Stomach (tissue), 8 donors: ENCODE measurements at regions not wholly inside any gene's neighbourhood (a gene's known extent, or its start where the extent isn't known, plus 50 kb on each side); places are given as distances from the start of the nearest gene placed in this dataset.

Experiments
- DNase-seq, 2 donors: peaks; one replicate each; pipeline versions ENCODE4 v3.0.0 to v3.0.0-alpha.2; 2013 to 2019
- H3K27ac ChIP-seq, 5 donors: fragments of 200-600 bp in 4 of 5; sonication (generic) in 4 of 5; one replicate each; pipeline ENCODE4 v1.5.1; 2013 to 2019; ENCODE audit warnings: mild to moderate bottlenecking in 1 of 5, moderate library complexity in 1 of 5
- H3K27me3 ChIP-seq, 3 donors: fragments of 200-600 bp; sonication (generic); one replicate each; pipeline ENCODE4 v1.5.1; 2017 to 2019; ENCODE audit warnings: mixed run types in 1 of 3
- H3K36me3 ChIP-seq, 4 donors: fragments of 200-600 bp; sonication (generic); 1 replicate in 3 of 4; 2 replicates in 1 of 4; pipeline ENCODE4 v1.5.1; 2016 to 2019
- H3K4me1 ChIP-seq, 4 donors: fragments of 200-600 bp; sonication (generic); one replicate each; pipeline ENCODE4 v1.5.1; 2016 to 2019
- H3K4me3 ChIP-seq, 4 donors: fragments of 200-600 bp; sonication (generic) in 3 of 4; one replicate each; pipeline ENCODE4 v1.5.1; 2016 to 2019; ENCODE audit warnings: mild to moderate bottlenecking in 1 of 4
- H3K9me3 ChIP-seq, 4 donors: fragments of 200-600 bp; sonication (generic); one replicate each; pipeline ENCODE4 v1.5.1; 2016 to 2019
- EP300 ChIP-seq: sonication (generic); formaldehyde crosslinking; IDR thresholded peaks from one replicate; pipeline ENCODE4 v1.6.1; 2017; ENCODE audit warnings: antibody characterized with exemption
- POLR2A ChIP-seq, 4 donors: fragments of 450-650 bp; IDR thresholded peaks; one replicate each; pipeline ENCODE4 v1.6.1; 2016; ENCODE audit warnings: antibody characterized with exemption in 4 of 4, control low read depth in 2 of 4, mild to moderate bottlenecking in 1 of 4, moderate library complexity in 1 of 4
- POLR2AphosphoS5 ChIP-seq, 3 donors: sonication (generic); formaldehyde crosslinking; IDR thresholded peaks; one replicate each; pipeline ENCODE4 v1.6.1; 2016; ENCODE audit warnings: antibody characterized with exemption in 3 of 3
- WGBS, 5 donors: extraction: QIAGEN DNeasy Blood & Tissue Kit in 3 of 5; methylation state at CpG; one replicate each; pipeline versions ENCODE4 v1.1.5 to v1.1.7; 2013 to 2018; 5-methylcytosine and 5-hydroxymethylcytosine counted together
- intact Hi-C: fragments of 100-400 bp; cut with DNase I; formaldehyde crosslinking; loops from one replicate; pipeline ENCODE4 v1.15.1; 2023; ENCODE audit warnings: low total_unique reads
- TF ChIP-seq, protein P1 (sequence below), 7 experiments: fragments of 450-650 bp in 4 of 7; fragments of 200-600 bp in 3 of 7; sonication (generic) in 3 of 7; IDR thresholded peaks; one replicate each; pipeline ENCODE4 v1.5.1; 2016 to 2019; ENCODE audit warnings: antibody characterized with exemption in 7 of 7, control low read depth in 2 of 7, mild to moderate bottlenecking in 1 of 7
- donor health status: healthy with polysubstance abuse.
- donor health status: Bipolar disorder and iron deficiency.
- donor health status: healthy.

DNA sequence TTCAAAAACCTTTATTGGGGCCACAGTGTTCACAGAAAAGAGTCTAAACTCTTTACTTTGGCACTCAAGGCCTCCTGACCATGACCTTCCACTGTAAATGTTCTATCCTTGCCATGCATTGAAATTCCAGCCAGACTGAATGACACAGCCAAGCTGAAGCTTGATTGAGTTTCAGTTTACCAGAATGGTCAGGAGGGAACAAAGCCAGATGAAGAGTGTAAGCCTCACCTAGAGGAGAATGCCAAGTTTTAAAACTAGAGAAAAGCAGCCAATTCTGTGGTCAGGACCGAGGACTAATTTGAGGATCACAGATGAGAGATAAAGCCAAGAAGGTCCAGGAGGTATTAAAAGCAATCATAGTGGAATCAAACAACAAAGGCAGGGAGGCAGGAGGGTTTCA, 215.3 kb downstream of the KCNA4 start:
- H3K36me3 ChIP-seq = no peaks in the 10 kb centered on the region
- TF ChIP-seq, protein P1, sequence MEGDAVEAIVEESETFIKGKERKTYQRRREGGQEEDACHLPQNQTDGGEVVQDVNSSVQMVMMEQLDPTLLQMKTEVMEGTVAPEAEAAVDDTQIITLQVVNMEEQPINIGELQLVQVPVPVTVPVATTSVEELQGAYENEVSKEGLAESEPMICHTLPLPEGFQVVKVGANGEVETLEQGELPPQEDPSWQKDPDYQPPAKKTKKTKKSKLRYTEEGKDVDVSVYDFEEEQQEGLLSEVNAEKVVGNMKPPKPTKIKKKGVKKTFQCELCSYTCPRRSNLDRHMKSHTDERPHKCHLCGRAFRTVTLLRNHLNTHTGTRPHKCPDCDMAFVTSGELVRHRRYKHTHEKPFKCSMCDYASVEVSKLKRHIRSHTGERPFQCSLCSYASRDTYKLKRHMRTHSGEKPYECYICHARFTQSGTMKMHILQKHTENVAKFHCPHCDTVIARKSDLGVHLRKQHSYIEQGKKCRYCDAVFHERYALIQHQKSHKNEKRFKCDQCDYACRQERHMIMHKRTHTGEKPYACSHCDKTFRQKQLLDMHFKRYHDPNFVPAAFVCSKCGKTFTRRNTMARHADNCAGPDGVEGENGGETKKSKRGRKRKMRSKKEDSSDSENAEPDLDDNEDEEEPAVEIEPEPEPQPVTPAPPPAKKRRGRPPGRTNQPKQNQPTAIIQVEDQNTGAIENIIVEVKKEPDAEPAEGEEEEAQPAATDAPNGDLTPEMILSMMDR (IDR thresholded peaks at IDR 0.05) = no peak
- TF ChIP-seq POLR2A (IDR thresholded peaks at IDR 0.05) (no peak), EP300 (no peak), POLR2AphosphoS5 (IDR thresholded peaks at IDR 0.05) (no peak)
- intact Hi-C loops = no loop called here
- no peak overlapping the region for H3K27ac ChIP-seq
- no peak for DNase-seq
- H3K4me1 ChIP-seq = no peaks in the 10 kb centered on the region
- 53 to 77% (median 70%) methylated on average over 1 of the region's 1 CpG for WGBS, 5 donors
- no peaks in the 10 kb centered on the region for H3K9me3 ChIP-seq
- H3K27me3 ChIP-seq = no peaks in the 10 kb centered on the region
- H3K4me3 ChIP-seq = no peak overlapping the region

DNA sequence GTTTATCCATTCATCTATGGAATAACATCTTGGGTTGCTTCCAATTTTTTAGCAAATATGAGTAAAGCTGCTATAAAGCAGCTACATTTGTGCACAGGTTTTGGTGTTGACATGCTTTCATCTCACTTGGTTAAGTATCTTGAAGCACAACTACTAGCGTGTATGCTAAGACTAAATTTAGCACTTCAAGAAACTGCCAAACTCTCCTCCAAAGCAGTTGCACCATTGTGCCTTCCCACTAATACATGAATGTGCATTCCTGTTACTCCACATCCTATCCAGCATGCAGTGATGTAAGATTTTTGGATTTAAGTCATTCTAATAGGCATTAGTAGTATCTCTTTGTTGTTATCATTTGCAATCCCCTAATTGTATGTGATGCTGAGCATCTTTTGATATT, 230.7 kb downstream of the KCNA4 start:
- H3K36me3 ChIP-seq = no peaks in the 10 kb centered on the region
- H3K9me3 ChIP-seq = no peaks in the 10 kb centered on the region
- H3K27ac ChIP-seq = no peak overlapping the region
- no peaks in the 10 kb centered on the region for H3K4me1 ChIP-seq
- intact Hi-C loops = no loop called here
- WGBS, 5 donors = 67 to 89% (median 83%) methylated on average over 1 of the region's 1 CpG
- DNase-seq = no peak
- no peak overlapping the region for H3K4me3 ChIP-seq
- H3K27me3 ChIP-seq = no peaks in the 10 kb centered on the region
- TF ChIP-seq EP300 (no peak), POLR2A (IDR thresholded peaks at IDR 0.05) (no peak)
- TF ChIP-seq, protein P1 (IDR thresholded peaks at IDR 0.05) = no peak

DNA sequence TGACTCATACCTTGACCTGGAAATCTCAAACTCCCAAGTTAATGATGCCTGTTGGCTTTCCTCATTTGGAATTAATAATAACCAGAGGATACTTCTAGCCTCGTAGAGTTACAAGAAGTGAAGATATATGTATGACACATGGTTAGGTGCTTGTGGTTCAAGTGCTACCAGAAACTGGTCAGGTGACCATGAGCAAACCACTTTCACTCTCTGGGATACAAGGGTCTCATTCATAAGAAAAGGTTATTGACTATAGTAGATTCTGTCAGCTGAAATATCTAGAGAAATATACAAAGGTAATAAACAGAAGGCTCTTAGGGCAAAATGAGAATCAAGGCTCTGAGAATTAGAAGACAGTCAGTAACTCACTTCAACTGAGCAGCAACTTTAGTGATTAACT, 233.3 kb downstream of the KCNA4 start:
- Histone ChIP-seq H3K27me3 (no peaks in the 10 kb centered on the region), H3K36me3 (no peaks in the 10 kb centered on the region), H3K9me3 (no peaks in the 10 kb centered on the region), H3K27ac (no peak overlapping the region), H3K4me3 (no peak overlapping the region), H3K4me1 (no peaks in the 10 kb centered on the region)
- TF ChIP-seq, protein P1 (IDR thresholded peaks at IDR 0.05) = no peak
- no peak for TF ChIP-seq POLR2AphosphoS5 (IDR thresholded peaks at IDR 0.05)
- no peak for TF ChIP-seq POLR2A (IDR thresholded peaks at IDR 0.05)
- TF ChIP-seq EP300 = no peak
- no peak for DNase-seq
- 45 to 66% (median 65%) methylated on average over 1 of the region's 1 CpG for WGBS, 5 donors
- intact Hi-C loops = no loop called here

DNA sequence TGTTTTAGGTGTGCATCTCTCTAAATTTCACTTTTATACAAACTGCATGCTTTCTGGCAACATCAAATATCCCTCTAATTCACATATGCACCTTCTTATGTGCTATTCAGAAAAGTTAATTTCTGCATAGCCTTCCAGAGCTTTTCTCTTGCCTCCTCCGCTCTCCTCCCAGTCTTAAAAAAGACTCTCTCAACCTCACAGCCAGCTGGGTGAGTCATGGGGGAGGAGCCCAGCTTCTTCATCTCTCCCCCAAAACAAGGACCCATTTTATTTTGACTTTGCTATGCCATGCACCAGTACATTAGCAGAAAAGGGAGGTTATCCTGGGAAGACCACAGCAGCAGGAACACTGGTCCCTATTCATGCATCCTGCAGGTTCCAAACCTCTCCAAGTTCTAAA, 234.4 kb downstream of the KCNA4 start:
- H3K4me1 ChIP-seq = no peaks in the 10 kb centered on the region
- intact Hi-C loops = no loop called here
- TF ChIP-seq POLR2A (IDR thresholded peaks at IDR 0.05) (no peak), POLR2AphosphoS5 (IDR thresholded peaks at IDR 0.05) (no peak), EP300 (no peak)
- TF ChIP-seq, protein P1 (IDR thresholded peaks at IDR 0.05) = no peak
- H3K27ac ChIP-seq = no peak overlapping the region
- WGBS, 5 donors = 91 to 96% (median 95%) methylated on average over 1 of the region's 1 CpG
- no peak overlapping the region for H3K4me3 ChIP-seq
- H3K36me3 ChIP-seq = no peaks in the 10 kb centered on the region
- H3K9me3 ChIP-seq = no peaks in the 10 kb centered on the region
- H3K27me3 ChIP-seq = no peaks in the 10 kb centered on the region
- DNase-seq = no peak

DNA sequence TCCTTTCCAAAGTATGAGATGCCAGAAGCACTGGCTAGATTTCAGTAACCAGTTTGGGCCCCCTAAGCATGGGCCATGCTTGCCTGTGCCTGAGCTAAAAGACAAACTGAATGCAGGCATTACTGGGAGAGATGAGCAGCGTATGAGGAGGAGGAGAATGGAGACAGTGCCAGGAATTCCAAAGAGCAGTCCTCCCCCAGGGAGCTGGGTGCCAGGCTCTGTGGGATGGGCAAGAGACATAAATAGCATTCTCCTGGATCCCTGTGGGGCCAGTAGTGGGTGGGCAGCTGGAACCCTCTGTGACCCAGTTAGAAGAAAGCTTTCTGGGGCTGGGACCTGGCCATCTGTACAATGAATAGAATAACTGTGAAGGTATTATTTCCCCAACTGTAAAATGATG, 235.6 kb downstream of the KCNA4 start:
- no peaks in the 10 kb centered on the region for H3K9me3 ChIP-seq
- H3K27me3 ChIP-seq = no peaks in the 10 kb centered on the region
- no peak for DNase-seq
- H3K27ac ChIP-seq = no peak overlapping the region
- H3K4me1 ChIP-seq = no peaks in the 10 kb centered on the region
- H3K4me3 ChIP-seq = no peak overlapping the region
- TF ChIP-seq EP300 (no peak), POLR2AphosphoS5 (IDR thresholded peaks at IDR 0.05) (no peak), POLR2A (IDR thresholded peaks at IDR 0.05) (no peak)
- TF ChIP-seq, protein P1 (IDR thresholded peaks at IDR 0.05) = no peak
- no peaks in the 10 kb centered on the region for H3K36me3 ChIP-seq
- intact Hi-C loops = no loop called here
- WGBS, 5 donors = 67 to 88% (median 77%) methylated on average over 1 of the region's 1 CpG
